IMR-90 (cell line): ENCODE measurements at regions not wholly inside any gene's neighbourhood (a gene's known extent, or its start where the extent isn't known, plus 50 kb on each side); places are given as distances from the start of the nearest gene placed in this dataset.

Source experiments
- BHLHE40 ChIP-seq: fragments of 150-350 bp; IDR thresholded peaks from 2 replicates; pipeline ENCODE4 v1.6.1; 2016; ENCODE audit warnings: mild to moderate bottlenecking, low read depth, low read length
- CEBPB ChIP-seq: IDR thresholded peaks from 2 replicates; pipeline ENCODE4 v1.6.1; 2012; ENCODE audit warnings: low read depth, low read length, improper control_type of control experiment
- FOS ChIP-seq: fragments of 150-350 bp; IDR thresholded peaks from 2 replicates; pipeline ENCODE4 v1.6.1; 2016; ENCODE audit warnings: low read depth, low read length
- MAFK ChIP-seq: IDR thresholded peaks from 2 replicates; pipeline ENCODE4 v1.6.1; 2012; ENCODE audit warnings: low read depth, low read length, improper control_type of control experiment
- MXI1 ChIP-seq: IDR thresholded peaks from 2 replicates; pipeline ENCODE4 v1.6.1; 2012; ENCODE audit warnings: low read depth, mild to moderate bottlenecking, low read length, moderate library complexity, borderline replicate concordance
- POLR2A ChIP-seq: IDR thresholded peaks from 2 replicates; pipeline ENCODE4 v1.6.1; 2012; ENCODE audit warnings: mild to moderate bottlenecking, low read depth, low read length
- RAD21 ChIP-seq: IDR thresholded peaks from 2 replicates; pipeline ENCODE4 v1.6.1; 2012; ENCODE audit warnings: low read length, improper control_type of control experiment
- RCOR1 ChIP-seq: IDR thresholded peaks from 2 replicates; pipeline ENCODE4 v1.6.1; 2012; ENCODE audit warnings: mild to moderate bottlenecking, low read length, improper control_type of control experiment; ENCODE audit not compliant: insufficient replicate concordance
- RFX5 ChIP-seq: IDR thresholded peaks from 2 replicates; pipeline ENCODE4 v1.8.0; 2012; ENCODE audit warnings: low read depth, mild to moderate bottlenecking, low read length, moderate library complexity
- TF ChIP-seq, protein P1 (sequence below): conservative IDR thresholded peaks from 2 replicates; pipeline ENCODE4 v1.5.1; 2012; ENCODE audit warnings: mild to moderate bottlenecking, low read depth, low read length, improper control_type of control experiment
- TF ChIP-seq, protein P2 (sequence below): fragments of 150-350 bp; IDR thresholded peaks from 2 replicates; pipeline ENCODE4 v1.6.1; 2016; ENCODE audit warnings: low read depth, mild to moderate bottlenecking, low read length, moderate library complexity, borderline replicate concordance

DNA sequence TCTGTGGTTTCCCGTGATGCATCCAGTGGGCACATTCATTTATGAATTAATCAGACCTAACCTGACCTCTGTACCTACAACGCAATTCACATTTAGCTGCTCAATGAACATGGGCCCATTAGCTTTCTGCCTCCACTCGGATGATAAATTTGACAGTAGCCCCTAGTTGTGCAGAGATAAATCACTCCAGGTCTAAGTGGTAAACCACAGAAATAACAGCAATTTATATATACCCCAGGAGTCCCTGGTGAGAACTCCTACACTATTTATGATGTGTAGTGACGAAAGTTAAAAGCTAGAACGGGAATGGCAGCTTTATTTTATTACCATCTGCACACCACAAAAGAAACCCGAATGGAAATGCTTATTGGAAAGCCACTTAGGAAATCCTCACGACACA lies 371.5 kb downstream of the HAPSTR1 start:
- TF ChIP-seq, protein P1, sequence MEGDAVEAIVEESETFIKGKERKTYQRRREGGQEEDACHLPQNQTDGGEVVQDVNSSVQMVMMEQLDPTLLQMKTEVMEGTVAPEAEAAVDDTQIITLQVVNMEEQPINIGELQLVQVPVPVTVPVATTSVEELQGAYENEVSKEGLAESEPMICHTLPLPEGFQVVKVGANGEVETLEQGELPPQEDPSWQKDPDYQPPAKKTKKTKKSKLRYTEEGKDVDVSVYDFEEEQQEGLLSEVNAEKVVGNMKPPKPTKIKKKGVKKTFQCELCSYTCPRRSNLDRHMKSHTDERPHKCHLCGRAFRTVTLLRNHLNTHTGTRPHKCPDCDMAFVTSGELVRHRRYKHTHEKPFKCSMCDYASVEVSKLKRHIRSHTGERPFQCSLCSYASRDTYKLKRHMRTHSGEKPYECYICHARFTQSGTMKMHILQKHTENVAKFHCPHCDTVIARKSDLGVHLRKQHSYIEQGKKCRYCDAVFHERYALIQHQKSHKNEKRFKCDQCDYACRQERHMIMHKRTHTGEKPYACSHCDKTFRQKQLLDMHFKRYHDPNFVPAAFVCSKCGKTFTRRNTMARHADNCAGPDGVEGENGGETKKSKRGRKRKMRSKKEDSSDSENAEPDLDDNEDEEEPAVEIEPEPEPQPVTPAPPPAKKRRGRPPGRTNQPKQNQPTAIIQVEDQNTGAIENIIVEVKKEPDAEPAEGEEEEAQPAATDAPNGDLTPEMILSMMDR: no peak
- TF ChIP-seq RCOR1 (no peak), MAFK (no peak), RFX5 (no peak), MXI1 (no peak), RAD21 (no peak), POLR2A (no peak), FOS (no peak), CEBPB (no peak), BHLHE40 (no peak)
- TF ChIP-seq, protein P2, sequence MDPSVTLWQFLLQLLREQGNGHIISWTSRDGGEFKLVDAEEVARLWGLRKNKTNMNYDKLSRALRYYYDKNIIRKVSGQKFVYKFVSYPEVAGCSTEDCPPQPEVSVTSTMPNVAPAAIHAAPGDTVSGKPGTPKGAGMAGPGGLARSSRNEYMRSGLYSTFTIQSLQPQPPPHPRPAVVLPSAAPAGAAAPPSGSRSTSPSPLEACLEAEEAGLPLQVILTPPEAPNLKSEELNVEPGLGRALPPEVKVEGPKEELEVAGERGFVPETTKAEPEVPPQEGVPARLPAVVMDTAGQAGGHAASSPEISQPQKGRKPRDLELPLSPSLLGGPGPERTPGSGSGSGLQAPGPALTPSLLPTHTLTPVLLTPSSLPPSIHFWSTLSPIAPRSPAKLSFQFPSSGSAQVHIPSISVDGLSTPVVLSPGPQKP: no peak
